NCI-H345 (cell line): ENCODE measurements at regions not wholly inside any gene's neighbourhood (a gene's known extent, or its start where the extent isn't known, plus 50 kb on each side); places are given as distances from the start of the nearest gene placed in this dataset.
A peak's percentile ranks its signal among the peaks of the same experiment; 100 is the strongest.

Experiments
- DNase-seq: peaks from one replicate; lab custom pipeline; 2025; lab: John Stamatoyannopoulos, UW

- DNase-seq: peak; percentile 89
These were observed 292.6 kb upstream of the MARCKS start for GRCh38 chr6:113564371-113565171.

- no peak for DNase-seq
These were observed 291.8 kb upstream of the MARCKS start for GRCh38 chr6:113565306-113565705.

GRCh38 chr6:113570161-113570560 lies 287.0 kb upstream of the MARCKS start:
- no peak for DNase-seq

GRCh38 chr6:113570641-113571040 lies 286.5 kb upstream of the MARCKS start:
- DNase-seq: no peak

GRCh38 chr6:113574147-113574546 lies 283.0 kb upstream of the MARCKS start:
- no peak for DNase-seq

- no peak for DNase-seq
These were observed 280.8 kb upstream of the MARCKS start for GRCh38 chr6:113576310-113576709.

- no peak for DNase-seq
These were observed 278.5 kb upstream of the MARCKS start for GRCh38 chr6:113578691-113579090.

GRCh38 chr6:113584767-113585166 lies 272.4 kb upstream of the MARCKS start:
- DNase-seq: no peak

- DNase-seq: no peak
These were observed 271.9 kb upstream of the MARCKS start for GRCh38 chr6:113585246-113585645.

- no peak for DNase-seq
These were observed 270.6 kb upstream of the MARCKS start for GRCh38 chr6:113586413-113587077.

- DNase-seq: peak; percentile 69
These were observed 270.0 kb upstream of the MARCKS start for GRCh38 chr6:113587078-113587699.

GRCh38 chr6:113588646-113589045 lies 268.5 kb upstream of the MARCKS start:
- no peak for DNase-seq

GRCh38 chr6:113591896-113592827 lies 265.0 kb upstream of the MARCKS start:
- peak; percentile 63 for DNase-seq

- DNase-seq: no peak
These were observed 262.4 kb upstream of the MARCKS start for GRCh38 chr6:113594726-113595125.

GRCh38 chr6:113595911-113596376 lies 261.2 kb upstream of the MARCKS start:
- DNase-seq: peak; percentile 20

GRCh38 chr6:113596387-113597230 lies 260.5 kb upstream of the MARCKS start:
- peak; percentile 78 for DNase-seq

GRCh38 chr6:113597231-113597583 lies 259.9 kb upstream of the MARCKS start:
- no peak for DNase-seq

GRCh38 chr6:113598786-113599185 lies 258.4 kb upstream of the MARCKS start:
- no peak for DNase-seq

- DNase-seq: no peak
These were observed 257.7 kb upstream of the MARCKS start for GRCh38 chr6:113599444-113599843.

- no peak for DNase-seq
These were observed 256.4 kb upstream of the MARCKS start for GRCh38 chr6:113600551-113601339.
